ENCODE measurements at regions not wholly inside any gene's neighbourhood (a gene's known extent, or its start where the extent isn't known, plus 50 kb on each side); places are given as distances from the start of the nearest gene placed in this dataset.

- Histone ChIP-seq H4K20me1 (ENCODE audit: low read depth) (no peaks in the 10 kb centered on the region), H3K9me3 (ENCODE audit: low read depth) (no peaks in the 10 kb centered on the region), H3K4me1 (peaks cover 17% of the 10 kb centered on the region), H3K27ac (no peak overlapping the region), H3K27me3 (no peaks in the 10 kb centered on the region), H3K79me2 (ENCODE audit: low read depth) (no peaks in the 10 kb centered on the region), H3K9ac (no peak overlapping the region), H3K4me2 (no peak overlapping the region), H2AFZ (replicated peaks) (no peak overlapping the region), H3F3A (ENCODE audit: low read depth) (peaks cover 14% of the 10 kb centered on the region), H3K4me3 (no peak overlapping the region), H3K36me3 (no peaks in the 10 kb centered on the region)
- TF ChIP-seq EZH2phosphoT487 (IDR thresholded peaks at IDR 0.05) (no peak), EZH2 (IDR thresholded peaks at IDR 0.05) (no peak), CTCF (IDR thresholded peaks at IDR 0.05) (no peak)
- peaks cover 8% of the 10 kb centered on the region for H3K27me3 Mint-ChIP-seq (ENCODE audit: insufficient read depth, low read depth)
- H3K27ac Mint-ChIP-seq, result peak overlapping the region; percentile 2
- DNase-seq (ENCODE audit: low spot score), result no peak
- H3K4me3 Mint-ChIP-seq, result no peak overlapping the region
- peaks cover 50% of the 10 kb centered on the region for H3K4me1 Mint-ChIP-seq
- no peaks in the 10 kb centered on the region for H3K36me3 Mint-ChIP-seq
- no peaks in the 10 kb centered on the region for H3K9me3 Mint-ChIP-seq
Observed at GRCh38 chr15:70217226-70218160, 119.8 kb upstream of the TLE3 start.

- peaks cover 11% of the 10 kb centered on the region for H3K27me3 Mint-ChIP-seq (ENCODE audit: insufficient read depth, low read depth)
Observed at GRCh38 chr15:70215951-70216350, 118.2 kb upstream of the TLE3 start.

GRCh38 chr15:70214941-70215635, 117.4 kb upstream of the TLE3 start:
- peaks cover 45% of the 10 kb centered on the region for H3K4me1 Mint-ChIP-seq
- H3K27me3 ChIP-seq, result no peaks in the 10 kb centered on the region

More at GRCh38 chr15:70215951-70216350, 118.2 kb upstream of the TLE3 start:
- Histone ChIP-seq H3K27me3 (no peaks in the 10 kb centered on the region), H3K79me2 (ENCODE audit: low read depth) (no peaks in the 10 kb centered on the region), H3F3A (ENCODE audit: low read depth) (peaks cover 14% of the 10 kb centered on the region), H3K4me2 (no peak overlapping the region), H3K27ac (no peak overlapping the region), H3K4me3 (no peak overlapping the region), H3K4me1 (peaks cover 17% of the 10 kb centered on the region), H3K9me3 (ENCODE audit: low read depth) (no peaks in the 10 kb centered on the region), H3K9ac (no peak overlapping the region), H3K36me3 (no peaks in the 10 kb centered on the region), H4K20me1 (ENCODE audit: low read depth) (no peaks in the 10 kb centered on the region), H2AFZ (replicated peaks) (no peak overlapping the region)
- no peak for DNase-seq (ENCODE audit: low spot score)
- Mint-ChIP-seq H3K36me3 (no peaks in the 10 kb centered on the region), H3K27ac (no peak overlapping the region), H3K4me3 (no peak overlapping the region), H3K4me1 (peaks cover 50% of the 10 kb centered on the region), H3K9me3 (no peaks in the 10 kb centered on the region)
- no peak for TF ChIP-seq EZH2 (IDR thresholded peaks at IDR 0.05)
- no peak for TF ChIP-seq CTCF (IDR thresholded peaks at IDR 0.05)
- TF ChIP-seq EZH2phosphoT487 (IDR thresholded peaks at IDR 0.05), result no peak

More at GRCh38 chr15:70214941-70215635, 117.4 kb upstream of the TLE3 start:
- Histone ChIP-seq H3K79me2 (ENCODE audit: low read depth) (no peaks in the 10 kb centered on the region), H3F3A (ENCODE audit: low read depth) (peaks cover 14% of the 10 kb centered on the region), H3K4me3 (no peak overlapping the region), H3K36me3 (no peaks in the 10 kb centered on the region), H2AFZ (replicated peaks) (no peak overlapping the region), H3K9ac (no peak overlapping the region), H3K9me3 (ENCODE audit: low read depth) (no peaks in the 10 kb centered on the region), H3K4me1 (peaks cover 15% of the 10 kb centered on the region), H3K27ac (no peak overlapping the region), H4K20me1 (ENCODE audit: low read depth) (no peaks in the 10 kb centered on the region), H3K4me2 (no peak overlapping the region)
- Mint-ChIP-seq H3K4me3 (no peak overlapping the region), H3K27me3 (ENCODE audit: insufficient read depth, low read depth) (peaks cover 11% of the 10 kb centered on the region), H3K27ac (peak overlapping the region; percentile 38), H3K36me3 (no peaks in the 10 kb centered on the region), H3K9me3 (no peaks in the 10 kb centered on the region)
- TF ChIP-seq CTCF (IDR thresholded peaks at IDR 0.05), result no peak
- no peak for TF ChIP-seq EZH2phosphoT487 (IDR thresholded peaks at IDR 0.05)
- TF ChIP-seq EZH2 (IDR thresholded peaks at IDR 0.05), result no peak
- DNase-seq (ENCODE audit: low spot score), result no peak
